ENCODE measurements at regions not wholly inside any gene's neighbourhood (a gene's known extent, or its start where the extent isn't known, plus 50 kb on each side); places are given as distances from the start of the nearest gene placed in this dataset.

GRCh38 chr12:103011974-103012763, 54.7 kb downstream of the ASCL1 start:
- WGBS, 5 donors, result 44 to 58% (median 52%) methylated on average over 4 of the region's 4 CpGs
- no peak for TF ChIP-seq POLR2AphosphoS5 (IDR thresholded peaks at IDR 0.05)
- no peak for TF ChIP-seq EP300 (IDR thresholded peaks at IDR 0.05)
- no peak for TF ChIP-seq CTCF (IDR thresholded peaks at IDR 0.05)
- TF ChIP-seq POLR2A (IDR thresholded peaks at IDR 0.05), result no peak
- H3K4me1 ChIP-seq, result no peaks in the 10 kb centered on the region
- peak in 1 of 2 donors; percentile 40 for DNase-seq
- no peaks in the 10 kb centered on the region for H3K36me3 ChIP-seq
- no peaks in the 10 kb centered on the region for H3K9me3 ChIP-seq
- no peak overlapping the region for H3K4me3 ChIP-seq
- intact Hi-C loops (cut with DNase I; ENCODE audit: low total_unique reads), result no loop called here
- no peak overlapping the region for H3K27ac ChIP-seq
- peaks cover 0 to 13% (median 0%) of the 10 kb centered on the region in 3 donors for H3K27me3 ChIP-seq

- TF ChIP-seq POLR2A (IDR thresholded peaks at IDR 0.05) (no peak), CTCF (IDR thresholded peaks at IDR 0.05) (no peak), EP300 (IDR thresholded peaks at IDR 0.05) (no peak)
- H3K4me3 ChIP-seq, result no peak overlapping the region
- intact Hi-C loops (cut with DNase I; ENCODE audit: low total_unique reads), result no loop called here
- no peak overlapping the region for H3K27ac ChIP-seq
- H3K4me1 ChIP-seq, result no peaks in the 10 kb centered on the region
- no peaks in the 10 kb centered on the region for H3K36me3 ChIP-seq
- H3K9me3 ChIP-seq, result no peaks in the 10 kb centered on the region
- WGBS, 5 donors, result 10 to 26% (median 18%) methylated on average over 8 of the region's 8 CpGs
- H3K27me3 ChIP-seq, result peaks cover 0 to 13% (median 0%) of the 10 kb centered on the region in 3 donors
- DNase-seq, result peak in 1 of 2 donors; percentile 44
Measured at GRCh38 chr12:103012884-103013283, 55.4 kb downstream of the ASCL1 start.

- Histone ChIP-seq H3K9me3 (no peaks in the 10 kb centered on the region), H3K27me3 (peaks cover 0 to 13% (median 0%) of the 10 kb centered on the region in 3 donors), H3K27ac (no peak overlapping the region), H3K4me1 (no peaks in the 10 kb centered on the region), H3K36me3 (no peaks in the 10 kb centered on the region), H3K4me3 (no peak overlapping the region)
- no peak for DNase-seq
- intact Hi-C loops (cut with DNase I; ENCODE audit: low total_unique reads), result no loop called here
- WGBS, 5 donors, result 57 to 73% (median 61%) methylated on average over 9 of the region's 9 CpGs
- TF ChIP-seq EP300 (IDR thresholded peaks at IDR 0.05) (no peak), CTCF (IDR thresholded peaks at IDR 0.05) (no peak), POLR2AphosphoS5 (IDR thresholded peaks at IDR 0.05) (no peak), POLR2A (IDR thresholded peaks at IDR 0.05) (no peak)
Measured at GRCh38 chr12:103013741-103014300, 56.3 kb downstream of the ASCL1 start.

- no peak overlapping the region for H3K4me3 ChIP-seq
- no peak for DNase-seq
- H3K4me1 ChIP-seq, result no peaks in the 10 kb centered on the region
- no peak overlapping the region for H3K27ac ChIP-seq
- H3K27me3 ChIP-seq, result peaks cover 0 to 13% (median 0%) of the 10 kb centered on the region in 3 donors
- TF ChIP-seq POLR2A (IDR thresholded peaks at IDR 0.05) (no peak), POLR2AphosphoS5 (IDR thresholded peaks at IDR 0.05) (no peak), EP300 (IDR thresholded peaks at IDR 0.05) (no peak), CTCF (IDR thresholded peaks at IDR 0.05) (no peak)
- no peaks in the 10 kb centered on the region for H3K36me3 ChIP-seq
- H3K9me3 ChIP-seq, result no peaks in the 10 kb centered on the region
- intact Hi-C loops (cut with DNase I; ENCODE audit: low total_unique reads), result no loop called here
Measured at GRCh38 chr12:103016381-103016780, 58.9 kb downstream of the ASCL1 start.

All from stomach (tissue), 8 donors.